NCI-H2081 treated with DMSO at 0.1 percent for 48 hours (cell line): ENCODE measurements at regions not wholly inside any gene's neighbourhood (a gene's known extent, or its start where the extent isn't known, plus 50 kb on each side); places are given as distances from the start of the nearest gene placed in this dataset.

Experiments
- DNase-seq: peaks from one replicate; lab custom pipeline; 2025; lab: John Stamatoyannopoulos, UW

DNA sequence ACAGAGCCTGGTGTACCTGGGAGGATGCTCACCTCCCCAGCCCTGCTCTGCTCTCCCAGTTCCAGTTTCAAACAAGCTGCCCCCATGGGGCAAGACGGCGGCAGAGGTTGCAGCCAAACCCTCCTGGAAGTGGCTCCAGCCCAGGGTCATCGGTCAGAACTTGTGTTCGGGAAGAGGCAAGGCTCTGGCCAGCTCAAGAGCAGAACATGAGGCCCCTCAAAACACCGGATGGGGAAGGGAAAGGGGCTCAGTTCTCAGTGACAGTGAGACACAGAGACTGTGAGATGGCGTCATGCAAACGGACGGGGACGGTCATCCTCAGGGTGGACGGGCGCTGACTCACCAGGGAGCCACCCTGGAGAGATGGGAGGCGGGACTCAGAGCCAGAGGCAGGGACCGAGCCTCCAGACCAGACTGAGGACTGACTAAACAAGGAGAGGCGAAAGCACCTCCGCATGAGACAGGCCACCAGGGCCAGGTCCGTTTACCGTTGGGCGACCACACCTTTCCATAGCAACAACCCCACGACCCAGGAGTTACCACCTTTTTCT lies 63.9 kb upstream of the GALNT9 start:
- no peak for DNase-seq

DNA sequence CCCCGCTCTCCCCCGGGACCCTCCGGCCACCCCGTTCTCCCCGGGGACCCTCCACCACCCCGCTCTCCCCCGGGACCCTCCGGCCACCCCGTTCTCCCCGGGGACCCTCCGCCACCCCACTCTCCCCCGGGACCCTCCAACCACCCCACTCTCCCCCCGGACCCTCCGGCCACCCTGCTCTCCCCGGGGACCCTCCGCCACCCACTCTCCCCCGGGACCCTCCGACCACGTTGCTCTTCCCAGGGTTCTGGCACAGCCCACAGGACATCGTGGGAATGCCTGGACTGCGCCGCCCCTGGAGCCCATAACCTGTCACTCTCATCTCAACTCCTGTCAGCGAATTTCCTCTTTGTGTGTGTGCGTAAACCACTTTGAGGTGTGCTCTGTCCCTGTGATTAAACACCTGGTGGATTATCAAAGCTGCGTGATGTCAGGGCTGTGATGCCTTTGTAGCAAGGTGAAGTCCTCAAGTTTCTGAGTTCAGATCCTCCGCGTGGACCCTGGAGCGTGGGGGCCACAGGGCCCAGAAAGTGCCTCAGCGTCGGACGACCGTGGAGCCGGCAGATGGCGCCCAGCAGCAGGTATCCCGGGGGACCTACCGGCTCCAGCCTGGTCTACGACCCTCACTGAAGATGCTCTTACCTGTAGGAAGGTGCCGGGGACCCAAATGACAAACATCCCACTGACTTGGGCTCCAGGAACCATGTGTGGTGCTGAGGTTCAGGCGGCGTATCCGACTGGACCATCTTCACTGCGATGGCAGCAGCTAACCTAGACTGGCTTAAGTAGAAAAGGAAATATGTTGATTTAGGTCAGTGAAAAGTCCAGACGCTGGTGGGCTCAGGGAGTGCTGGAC lies 63.2 kb upstream of the GALNT9 start:
- no peak for DNase-seq

DNA sequence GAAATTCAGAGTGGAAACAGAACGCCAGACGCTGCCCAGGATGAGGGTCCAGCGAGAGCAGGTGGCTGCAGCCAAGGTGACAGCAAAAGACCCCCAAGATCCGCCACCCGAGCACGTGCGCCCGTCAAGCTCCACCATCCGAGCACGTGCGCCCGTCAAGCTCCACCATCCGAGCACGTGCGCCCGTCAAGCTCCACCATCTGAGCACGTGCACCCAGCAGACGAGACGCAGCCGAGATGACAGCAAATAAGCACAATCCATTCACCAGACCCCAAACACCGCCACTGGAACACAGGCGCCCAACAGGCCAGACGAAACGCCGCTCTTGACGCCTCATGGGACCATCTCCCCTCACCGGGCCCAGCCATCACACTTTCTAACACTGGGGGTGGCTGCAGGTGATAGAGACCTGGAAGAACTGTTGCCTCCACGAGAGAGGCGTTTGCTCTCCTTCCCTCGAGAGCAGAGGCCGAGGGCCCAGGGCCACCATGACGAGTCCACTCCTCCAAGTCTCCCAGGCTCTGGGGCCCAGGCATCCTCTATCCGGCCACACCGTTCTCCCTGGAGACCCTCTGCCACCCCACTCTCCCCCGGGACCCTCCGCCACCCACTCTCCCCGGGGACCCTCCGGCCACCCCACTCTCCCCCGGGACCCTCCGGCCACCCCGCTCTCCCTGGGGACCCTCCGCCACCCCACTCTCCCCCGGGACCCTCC lies 62.1 kb upstream of the GALNT9 start:
- DNase-seq = no peak

DNA sequence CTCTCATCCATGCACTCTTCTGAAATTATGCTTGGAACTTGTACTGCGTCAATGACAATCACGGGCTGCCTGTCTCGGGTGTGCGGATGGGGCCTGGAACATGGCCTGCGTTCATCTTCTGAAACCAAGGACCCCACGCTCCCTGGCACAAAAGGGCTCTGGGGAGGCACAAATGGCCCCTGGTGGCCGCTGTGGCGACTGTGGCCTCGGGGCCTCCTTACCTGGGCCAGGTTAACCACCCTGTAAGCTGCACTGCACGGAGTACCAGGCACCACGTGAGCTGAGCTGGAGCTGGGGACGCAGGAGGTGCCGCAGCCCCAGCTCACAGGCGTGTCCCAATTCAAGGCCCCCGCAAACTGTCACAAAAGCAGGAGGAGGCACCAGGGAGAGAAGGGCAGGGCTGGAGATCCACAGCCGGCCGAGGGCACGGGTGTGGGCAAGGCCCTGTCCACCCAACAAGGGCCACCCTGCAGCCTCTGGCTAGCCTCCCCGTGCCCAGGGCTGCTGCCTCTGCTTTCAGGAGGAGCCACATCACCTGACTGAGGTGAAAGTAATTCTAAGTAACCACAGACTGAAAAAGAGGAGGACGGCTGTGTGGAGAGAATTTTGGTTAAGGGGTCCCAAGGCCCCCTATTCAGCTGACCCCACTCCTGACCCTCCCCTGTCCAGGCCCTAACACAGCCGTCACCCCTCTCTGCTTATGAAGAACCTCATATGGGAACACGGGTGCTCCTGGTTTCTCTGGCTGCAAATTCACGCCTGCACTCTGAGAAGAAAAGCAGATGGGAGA lies 61.1 kb upstream of the GALNT9 start:
- DNase-seq = no peak

DNA sequence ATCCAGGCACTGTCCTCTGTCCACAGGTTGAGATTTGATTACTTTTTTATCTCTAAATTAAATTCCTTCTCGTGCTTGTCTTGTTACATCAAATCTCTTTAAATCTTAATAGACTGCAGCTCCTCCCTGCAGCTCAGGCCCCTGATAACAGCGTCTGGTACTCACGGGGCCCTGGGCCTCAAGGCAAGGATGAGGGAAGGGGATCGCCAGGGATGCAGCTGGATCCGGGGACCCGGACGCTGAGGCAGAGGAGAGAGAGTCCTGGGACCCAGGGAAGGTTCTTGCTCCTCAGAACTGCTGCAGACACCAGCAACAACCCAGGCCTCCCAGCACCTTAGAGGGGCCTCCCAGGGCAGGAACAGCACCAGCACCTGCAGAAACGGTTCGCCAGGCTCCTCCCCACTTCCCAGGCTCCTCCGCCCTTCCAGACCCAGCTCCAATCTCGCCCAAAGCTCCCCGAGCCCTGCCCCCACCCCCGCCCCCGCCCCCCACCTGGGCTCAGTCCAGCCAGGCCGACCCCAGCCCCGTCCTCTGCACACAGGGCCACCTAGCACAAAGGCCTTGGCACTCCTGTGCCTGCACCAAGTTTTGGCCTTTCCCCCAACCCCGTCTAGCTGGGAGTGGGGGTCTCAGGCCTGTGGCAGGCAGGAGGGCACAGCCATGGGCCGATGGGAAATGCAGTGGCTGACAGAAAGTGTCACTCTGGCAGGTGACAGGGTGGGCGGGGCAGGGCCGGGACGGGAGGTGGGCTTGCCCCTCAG lies 60.3 kb upstream of the GALNT9 start:
- no peak for DNase-seq

DNA sequence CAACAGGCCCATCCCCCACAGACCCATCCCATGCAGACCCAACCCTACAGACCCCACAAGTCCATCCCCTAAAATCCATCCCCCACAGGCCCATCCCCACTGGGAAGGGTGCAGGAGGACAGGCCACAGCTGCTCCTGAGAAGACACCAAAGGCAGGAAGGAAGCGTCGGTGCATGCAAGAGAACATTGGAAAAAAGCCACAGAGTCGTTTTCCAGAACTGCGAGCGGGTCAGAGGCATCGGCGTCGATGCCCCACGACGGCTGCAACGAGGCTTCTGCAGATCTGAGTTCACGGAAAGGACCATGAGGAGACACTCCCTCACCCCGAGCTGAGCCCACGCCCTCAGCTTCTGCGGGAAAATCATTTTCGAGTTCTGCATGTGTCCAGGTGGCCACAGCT lies 59.6 kb upstream of the GALNT9 start:
- DNase-seq = no peak

DNA sequence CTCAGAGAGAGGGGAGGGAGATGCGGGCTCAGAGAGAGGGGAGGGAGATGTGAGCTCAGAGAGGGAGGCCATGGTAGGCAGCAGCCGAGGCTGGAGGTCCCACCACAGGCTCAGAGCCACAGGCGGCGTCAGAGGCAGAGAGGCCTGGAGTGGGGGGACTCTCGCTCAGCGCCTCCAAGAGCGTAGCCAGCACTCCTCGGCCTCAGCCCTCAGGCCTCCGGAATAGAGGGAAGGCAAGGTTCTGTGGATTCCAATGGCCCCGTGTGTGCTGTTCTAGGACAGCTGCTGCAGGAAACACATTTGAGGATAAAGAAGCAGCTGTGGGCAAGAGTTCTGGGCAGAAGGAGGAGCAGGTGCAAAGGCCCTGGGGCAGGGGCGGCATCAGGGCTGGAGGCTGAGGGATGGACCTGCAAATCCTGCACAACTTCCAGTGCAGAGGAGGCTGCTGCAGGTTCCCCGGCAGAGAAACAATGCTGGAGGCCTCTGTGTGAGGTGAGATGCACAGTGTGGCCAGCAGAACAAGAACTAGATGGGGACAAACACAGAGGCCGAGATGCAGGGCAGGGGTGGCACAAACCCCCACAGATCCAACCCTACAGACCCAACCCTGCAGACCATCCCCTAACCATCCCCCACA lies 59.1 kb upstream of the GALNT9 start:
- no peak for DNase-seq

DNA sequence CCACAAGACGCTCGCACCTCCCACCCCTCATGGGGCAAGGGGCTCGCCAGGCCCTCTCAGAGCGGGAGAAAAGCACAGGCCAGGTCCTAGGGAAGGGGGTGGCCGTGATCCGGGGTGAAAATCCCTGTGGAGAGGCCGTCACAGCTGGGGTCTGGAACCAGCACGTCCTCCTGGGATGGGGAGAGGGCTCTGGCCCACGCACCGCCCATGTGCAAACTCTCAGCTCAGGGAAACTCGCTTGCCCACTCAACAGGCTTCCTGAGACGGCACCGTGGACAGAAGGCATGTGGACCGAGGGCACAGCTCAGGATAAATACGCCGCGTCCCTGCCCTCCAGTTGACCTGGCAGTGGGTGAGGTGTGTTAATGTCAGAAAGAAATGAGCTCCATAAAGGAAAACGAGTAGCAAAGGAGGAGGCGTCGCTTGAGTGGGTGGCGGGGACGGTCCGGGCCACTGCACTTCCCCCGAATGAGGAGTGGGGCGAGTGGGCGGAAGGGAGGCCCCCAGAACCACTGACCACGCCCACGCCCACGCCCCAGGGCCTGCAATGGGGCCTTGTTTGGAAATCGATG lies 57.6 kb upstream of the GALNT9 start:
- no peak for DNase-seq

DNA sequence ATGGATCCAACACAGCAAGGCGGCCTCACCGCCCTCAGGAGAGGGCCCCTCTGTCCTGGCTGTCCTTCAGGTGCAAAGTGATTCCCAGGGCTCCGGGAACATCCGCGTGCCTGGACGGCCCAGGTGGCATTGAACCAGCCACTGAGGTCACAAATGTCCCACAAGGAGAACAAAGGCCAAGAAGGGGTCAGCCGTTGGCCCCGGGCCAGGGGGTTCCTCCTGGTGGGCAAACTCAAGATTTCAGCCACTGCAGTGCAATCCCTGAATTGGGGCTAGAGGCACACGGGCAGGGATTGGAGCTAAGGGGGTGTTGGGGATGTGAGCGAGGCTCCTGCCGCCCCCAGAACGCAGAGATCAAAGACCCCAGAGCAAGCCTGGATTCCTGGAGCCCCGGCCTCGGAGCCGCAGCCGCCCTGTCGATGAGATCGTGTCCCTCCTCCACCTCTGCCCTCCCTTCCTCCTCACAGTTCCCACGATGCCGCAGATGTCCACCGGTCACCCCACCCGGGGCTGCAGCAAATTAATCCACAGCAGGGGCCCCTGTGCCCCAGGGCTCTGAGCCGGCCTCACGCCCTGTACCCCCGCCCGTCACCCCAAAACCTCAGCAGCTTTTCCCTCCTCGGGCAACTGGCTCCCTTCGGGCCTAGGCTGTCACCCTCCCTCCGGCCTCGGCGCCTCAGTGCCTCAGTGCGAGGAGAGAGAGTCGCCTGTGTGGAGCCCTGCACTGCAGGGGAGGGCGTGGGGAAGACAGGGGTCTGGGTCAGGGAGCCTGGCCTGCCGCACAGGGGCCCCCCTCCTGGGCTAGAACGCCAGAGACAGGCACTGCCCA lies 56.7 kb upstream of the GALNT9 start:
- DNase-seq = no peak

DNA sequence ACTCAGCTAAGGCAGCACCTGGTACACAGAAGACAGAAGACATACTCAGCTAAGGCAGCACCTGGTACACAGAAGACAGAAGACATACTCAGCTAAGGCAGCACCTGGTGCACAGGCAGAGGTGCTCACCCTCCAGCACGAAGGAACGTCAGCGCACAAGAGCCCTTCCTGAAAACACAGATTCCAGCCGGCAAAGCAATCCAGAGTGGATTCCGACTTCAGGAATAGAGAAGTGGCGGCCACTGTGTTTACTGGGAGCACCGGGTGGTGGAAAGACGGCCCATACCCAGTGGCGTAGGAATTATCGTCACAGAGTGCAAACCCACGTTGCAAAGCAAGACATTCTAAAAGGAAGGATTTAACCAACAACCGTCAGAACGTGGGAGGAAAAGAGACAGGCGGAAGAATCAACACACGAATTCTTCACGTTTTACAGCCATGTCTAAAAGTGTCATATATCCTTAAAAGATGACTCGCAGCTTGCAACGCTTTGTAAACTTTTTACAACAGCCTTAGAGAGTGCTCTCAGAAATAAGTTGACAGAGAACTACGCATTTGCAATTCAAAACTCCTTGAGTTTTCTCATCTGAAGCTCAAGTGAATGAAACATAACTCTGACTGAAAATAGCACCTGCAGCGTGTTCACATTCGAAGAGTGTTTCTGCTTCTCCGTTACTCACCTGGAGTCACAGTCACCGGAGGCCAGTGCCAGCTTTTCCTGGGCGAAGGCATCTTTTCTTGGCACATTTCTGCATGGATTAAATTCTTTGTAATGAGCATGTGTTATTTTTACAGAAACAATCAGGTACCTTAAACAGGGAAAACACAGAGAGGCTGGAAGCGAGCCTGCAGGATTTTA lies 55.8 kb upstream of the GALNT9 start:
- DNase-seq = no peak

DNA sequence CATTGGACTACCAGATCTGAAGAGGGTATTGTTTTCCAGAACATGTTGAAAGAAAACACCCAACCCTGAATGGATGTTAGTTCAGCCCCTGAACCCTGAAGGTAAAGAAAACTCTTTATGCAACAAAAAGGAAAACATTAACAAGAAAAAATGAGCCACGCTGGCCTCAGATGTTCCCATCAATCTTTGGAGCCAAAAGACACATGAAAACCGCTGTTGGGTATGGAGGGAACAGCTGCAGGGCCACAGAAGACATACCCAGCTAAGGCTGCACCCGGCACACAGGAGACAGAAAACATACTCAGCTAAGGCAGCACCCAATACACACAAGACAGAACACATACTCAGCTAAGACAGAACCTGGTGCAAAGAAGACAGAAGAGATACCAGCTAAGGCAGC lies 51.3 kb upstream of the GALNT9 start:
- no peak for DNase-seq

DNA sequence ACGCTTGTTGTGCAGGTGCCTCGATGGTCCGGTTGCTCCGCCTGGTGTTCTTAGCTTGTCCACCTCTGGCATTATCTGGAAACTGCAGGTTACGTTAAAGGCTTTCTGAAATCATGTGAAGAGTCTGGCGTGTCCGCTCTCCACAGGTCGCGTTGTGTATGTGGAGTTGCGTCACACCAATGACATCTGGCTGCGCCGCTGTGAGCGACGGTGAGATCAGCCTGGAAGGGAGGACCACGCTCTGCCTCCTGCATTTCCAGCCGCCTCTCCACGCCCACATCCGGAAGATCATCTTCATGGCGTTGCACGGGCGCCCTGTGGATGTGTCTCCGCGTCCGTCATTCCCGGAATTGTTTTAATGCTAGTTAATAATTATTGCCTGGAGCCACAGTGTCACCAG lies 50.6 kb upstream of the GALNT9 start:
- no peak for DNase-seq

DNA sequence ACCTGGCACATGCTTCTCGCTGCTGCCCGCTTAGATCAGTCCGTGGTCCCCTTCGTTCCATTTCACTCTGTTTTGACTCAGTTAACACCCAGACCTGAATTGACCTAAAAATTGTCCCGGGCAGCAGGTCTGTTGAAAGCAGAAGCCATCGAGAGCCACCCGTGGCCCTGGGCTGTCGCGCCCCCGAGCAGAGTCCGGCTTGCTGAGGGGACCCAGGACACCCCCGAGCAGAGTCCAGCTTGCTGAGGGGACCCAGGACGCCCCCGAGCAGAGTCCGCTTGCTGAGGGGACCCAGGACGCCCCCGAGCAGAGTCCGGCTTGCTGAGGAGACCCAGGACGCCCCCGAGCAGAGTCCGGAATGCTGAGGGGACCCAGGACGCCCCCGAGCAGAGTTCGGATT lies 50.2 kb upstream of the GALNT9 start:
- DNase-seq = no peak
